ENCODE measurements at regions not wholly inside any gene's neighbourhood (a gene's known extent, or its start where the extent isn't known, plus 50 kb on each side); places are given as distances from the start of the nearest gene placed in this dataset.

GRCh38 chr3:55283441-55283925, 203.6 kb downstream of the WNT5A start:
- no peak overlapping the region for H3K4me2 ChIP-seq
- H3K4me1 ChIP-seq, result no peaks in the 10 kb centered on the region
- ChIA-PET POLR2A (no interaction called here), CTCF (no interaction called here)
- TF ChIP-seq CHD4 (IDR thresholded peaks at IDR 0.05; ENCODE audit: borderline replicate concordance) (no peak), HES2 (IDR thresholded peaks at IDR 0.05) (no peak), KDM5A (IDR thresholded peaks at IDR 0.05) (no peak), FOXS1 (CRISPR knock-in tag; IDR thresholded peaks at IDR 0.05) (no peak), HOXB5 (CRISPR knock-in tag; IDR thresholded peaks at IDR 0.05) (no peak), RAD21 (conservative IDR thresholded peaks at IDR 0.05 in 1 of 2, IDR thresholded peaks at IDR 0.05 in 1 of 2) (no peak), CTCF (IDR thresholded peaks at IDR 0.05) (no peak), MYC (IDR thresholded peaks at IDR 0.05; ENCODE audit: borderline replicate concordance, low read length) (no peak), RCOR1 (IDR thresholded peaks at IDR 0.05; ENCODE audit: low read depth, low read length) (no peak), FOSL2 (IDR thresholded peaks at IDR 0.05) (no peak), FOSL2 (CRISPR knock-in tag; IDR thresholded peaks at IDR 0.05) (no peak), E2F6 (IDR thresholded peaks at IDR 0.05; ENCODE audit: borderline replicate concordance, low read depth) (no peak), KDM1A (IDR thresholded peaks at IDR 0.05; ENCODE audit: low read depth) (no peak), ESRRA (IDR thresholded peaks at IDR 0.05; ENCODE audit: borderline replicate concordance, low read length) (no peak), POLR2AphosphoS2 (conservative IDR thresholded peaks at IDR 0.05; ENCODE audit: low read length) (no peak), HOXA7 (CRISPR knock-in tag; IDR thresholded peaks at IDR 0.05) (no peak), REST (IDR thresholded peaks at IDR 0.05) (no peak), CHD2 (IDR thresholded peaks at IDR 0.05; ENCODE audit: low read length, partially characterized antibody) (no peak), HDAC2 (IDR thresholded peaks at IDR 0.05) (no peak), RNF2 (IDR thresholded peaks at IDR 0.05; ENCODE audit: borderline replicate concordance, low read depth) (no peak), TP53 (CRISPR knock-in tag; IDR thresholded peaks at IDR 0.05) (no peak)
- no peak for DNase-seq (ENCODE audit: low read depth in 1 of 2, low spot score in 1 of 2)
- ATAC-seq, result no peak
- no peaks in the 10 kb centered on the region for H3K9me3 ChIP-seq
- WGBS (ENCODE audit: missing lambda C conversion rate), result 5% methylated on average over 2 of the region's 2 CpGs
- no peak overlapping the region for H3K4me3 ChIP-seq
- no peak for FAIRE-seq
- no peak overlapping the region for H3K27ac ChIP-seq

- 33% methylated on average over 4 of the region's 4 CpGs for WGBS (ENCODE audit: missing lambda C conversion rate)
- Histone ChIP-seq H3K27ac (no peak overlapping the region), H3K4me1 (no peaks in the 10 kb centered on the region), H3K9me3 (no peaks in the 10 kb centered on the region), H3K4me2 (no peak overlapping the region), H3K4me3 (no peak overlapping the region)
- DNase-seq (ENCODE audit: low read depth in 1 of 2, low spot score in 1 of 2) (no peak), ATAC-seq (no peak), FAIRE-seq (no peak)
- CTCF ChIA-PET, result no interaction called here
- TF ChIP-seq USF2 (IDR thresholded peaks at IDR 0.05) (no peak), MAX (IDR thresholded peaks at IDR 0.05) (no peak), JUNB (IDR thresholded peaks at IDR 0.05) (no peak), CBX8 (IDR thresholded peaks at IDR 0.05) (no peak)
- POLR2A ChIA-PET, result no interaction called here
Measured at GRCh38 chr3:55282994-55283393, 204.1 kb downstream of the WNT5A start.
